Ascending aorta (tissue), 2 donors: ENCODE measurements at regions not wholly inside any gene's neighbourhood (a gene's known extent, or its start where the extent isn't known, plus 50 kb on each side); places are given as distances from the start of the nearest gene placed in this dataset.

ENCODE experiments used
- DNase-seq, 2 donors: peaks; one replicate each; pipeline ENCODE4 v3.0.0-alpha.2; 2019; ENCODE audit warnings: low spot score in 2 of 2
- H3K27ac ChIP-seq, 2 donors: fragments of 200-600 bp; sonication (generic); one replicate each; pipeline ENCODE4 v1.5.1; 2016 to 2017; ENCODE audit warnings: mild to moderate bottlenecking in 1 of 2
- H3K27me3 ChIP-seq: fragments of 200-600 bp; sonication (generic); one replicate; pipeline ENCODE4 v1.5.1; 2017
- H3K36me3 ChIP-seq, 2 donors: fragments of 200-600 bp; sonication (generic); one replicate each; pipeline ENCODE4 v1.5.1; 2016
- H3K4me1 ChIP-seq, 2 donors: fragments of 200-600 bp; sonication (generic); one replicate each; pipeline ENCODE4 v1.5.1; 2016 to 2017; ENCODE audit warnings: mild to moderate bottlenecking in 1 of 2
- H3K4me3 ChIP-seq, 2 donors: fragments of 200-600 bp; sonication (generic); one replicate each; pipeline ENCODE4 v1.5.1; 2016 to 2017; ENCODE audit warnings: mild to moderate bottlenecking in 1 of 2
- H3K9me3 ChIP-seq, 2 donors: fragments of 200-600 bp; sonication (generic); one replicate each; pipeline ENCODE4 v1.5.1; 2016
- intact Hi-C: fragments of 100-400 bp; cut with DNase I; formaldehyde crosslinking; loops from one replicate; pipeline ENCODE4 v1.15.1; 2023
- TF ChIP-seq, protein P1 (sequence below), 3 experiments: fragments of 200-600 bp in 2 of 3; fragments of 450-650 bp in 1 of 3; sonication (generic) in 2 of 3; IDR thresholded peaks; one replicate each; pipeline ENCODE4 v1.5.1; 2016 to 2019; ENCODE audit warnings: antibody characterized with exemption in 3 of 3, mild to moderate bottlenecking in 1 of 3, moderate library complexity in 1 of 3

DNA sequence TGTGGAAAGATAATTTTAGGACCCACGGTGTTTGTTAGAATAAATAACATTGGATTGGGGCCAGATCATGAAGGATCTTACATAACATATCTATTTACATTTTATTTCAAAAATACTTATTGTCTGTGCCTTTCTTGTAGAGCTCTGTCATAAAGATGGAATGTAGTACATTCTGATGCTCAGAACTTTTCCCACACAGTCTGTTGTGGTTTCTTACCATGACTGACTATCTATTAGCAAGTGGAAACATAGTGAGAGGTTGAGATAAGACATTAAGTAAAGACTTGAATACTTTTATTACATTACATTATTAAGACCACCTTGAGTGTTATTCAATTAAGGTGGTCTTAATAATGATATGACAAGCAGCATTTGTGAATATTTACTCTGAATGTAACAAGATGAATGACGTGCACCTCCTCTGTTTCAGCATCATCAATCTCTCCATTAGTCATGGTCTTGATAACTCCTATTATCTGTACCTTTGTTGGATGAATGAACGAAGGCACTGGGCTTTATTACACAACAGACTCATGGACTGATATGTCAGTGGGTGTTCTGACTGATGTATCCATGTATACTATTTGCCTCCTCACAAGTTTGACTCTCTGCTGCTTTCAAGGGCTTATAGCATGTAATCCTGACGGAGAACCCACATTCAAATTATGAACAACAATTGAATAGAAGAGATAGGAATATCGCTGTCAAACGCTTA is 883.0 kb upstream of the FLRT2 start:
- no peaks in the 10 kb centered on the region for H3K36me3 ChIP-seq
- intact Hi-C loops: no loop called here
- no peaks in the 10 kb centered on the region for H3K4me1 ChIP-seq
- no peak overlapping the region for H3K27ac ChIP-seq
- no peak for DNase-seq
- no peak overlapping the region for H3K4me3 ChIP-seq
- H3K9me3 ChIP-seq: no peaks in the 10 kb centered on the region
- H3K27me3 ChIP-seq: no peaks in the 10 kb centered on the region
- TF ChIP-seq, protein P1, sequence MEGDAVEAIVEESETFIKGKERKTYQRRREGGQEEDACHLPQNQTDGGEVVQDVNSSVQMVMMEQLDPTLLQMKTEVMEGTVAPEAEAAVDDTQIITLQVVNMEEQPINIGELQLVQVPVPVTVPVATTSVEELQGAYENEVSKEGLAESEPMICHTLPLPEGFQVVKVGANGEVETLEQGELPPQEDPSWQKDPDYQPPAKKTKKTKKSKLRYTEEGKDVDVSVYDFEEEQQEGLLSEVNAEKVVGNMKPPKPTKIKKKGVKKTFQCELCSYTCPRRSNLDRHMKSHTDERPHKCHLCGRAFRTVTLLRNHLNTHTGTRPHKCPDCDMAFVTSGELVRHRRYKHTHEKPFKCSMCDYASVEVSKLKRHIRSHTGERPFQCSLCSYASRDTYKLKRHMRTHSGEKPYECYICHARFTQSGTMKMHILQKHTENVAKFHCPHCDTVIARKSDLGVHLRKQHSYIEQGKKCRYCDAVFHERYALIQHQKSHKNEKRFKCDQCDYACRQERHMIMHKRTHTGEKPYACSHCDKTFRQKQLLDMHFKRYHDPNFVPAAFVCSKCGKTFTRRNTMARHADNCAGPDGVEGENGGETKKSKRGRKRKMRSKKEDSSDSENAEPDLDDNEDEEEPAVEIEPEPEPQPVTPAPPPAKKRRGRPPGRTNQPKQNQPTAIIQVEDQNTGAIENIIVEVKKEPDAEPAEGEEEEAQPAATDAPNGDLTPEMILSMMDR (IDR thresholded peaks at IDR 0.05): no peak

DNA sequence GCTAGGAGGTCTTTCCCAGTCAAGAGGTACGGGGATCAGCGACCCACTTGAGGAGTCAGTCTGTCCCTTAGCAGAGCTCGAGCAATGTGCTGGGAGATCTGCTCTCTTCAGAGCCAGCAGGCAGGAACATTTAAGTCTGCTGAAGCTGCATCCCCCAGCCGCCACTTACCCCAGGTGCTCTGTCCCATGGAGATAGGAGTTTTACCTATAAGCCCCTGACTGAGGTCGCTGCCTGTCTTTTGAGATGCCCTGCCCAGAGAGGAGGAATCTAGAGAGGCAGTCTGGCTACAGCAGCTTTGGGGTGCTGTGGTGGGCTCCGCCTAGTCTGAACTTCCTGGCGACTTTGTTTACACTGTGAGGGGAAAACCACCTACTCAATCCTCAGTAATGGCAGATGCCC is 874.9 kb upstream of the FLRT2 start:
- H3K4me3 ChIP-seq: no peak overlapping the region
- TF ChIP-seq, protein P1 (IDR thresholded peaks at IDR 0.05): no peak
- H3K36me3 ChIP-seq: no peaks in the 10 kb centered on the region
- DNase-seq: no peak
- no peaks in the 10 kb centered on the region for H3K4me1 ChIP-seq
- H3K27me3 ChIP-seq: no peaks in the 10 kb centered on the region
- intact Hi-C loops: no loop called here
- no peak overlapping the region for H3K27ac ChIP-seq
- H3K9me3 ChIP-seq: no peaks in the 10 kb centered on the region

DNA sequence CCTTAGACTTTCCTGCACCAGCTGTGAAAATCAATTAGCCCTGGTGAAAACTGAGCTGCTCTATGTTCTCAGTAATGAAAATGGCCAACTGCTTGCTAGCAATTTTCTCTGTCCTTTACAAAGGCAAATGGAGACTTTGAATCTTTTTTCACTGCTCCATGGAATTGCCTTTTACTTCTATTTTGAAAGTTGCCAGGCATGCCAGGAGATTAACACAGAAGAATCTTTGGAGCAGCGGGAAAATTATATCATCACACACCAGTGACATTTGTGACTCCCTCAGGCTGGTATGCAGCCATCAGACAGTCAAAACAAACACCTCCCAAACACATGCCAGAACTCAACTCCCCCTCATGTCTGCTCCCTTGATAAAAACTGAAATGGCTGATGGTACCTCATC is 872.0 kb upstream of the FLRT2 start:
- DNase-seq: no peak
- H3K27ac ChIP-seq: no peak overlapping the region
- TF ChIP-seq, protein P1 (IDR thresholded peaks at IDR 0.05): no peak
- intact Hi-C loops: no loop called here
- H3K4me3 ChIP-seq: no peak overlapping the region
- H3K36me3 ChIP-seq: no peaks in the 10 kb centered on the region
- no peaks in the 10 kb centered on the region for H3K27me3 ChIP-seq
- H3K4me1 ChIP-seq: no peaks in the 10 kb centered on the region
- H3K9me3 ChIP-seq: no peaks in the 10 kb centered on the region

DNA sequence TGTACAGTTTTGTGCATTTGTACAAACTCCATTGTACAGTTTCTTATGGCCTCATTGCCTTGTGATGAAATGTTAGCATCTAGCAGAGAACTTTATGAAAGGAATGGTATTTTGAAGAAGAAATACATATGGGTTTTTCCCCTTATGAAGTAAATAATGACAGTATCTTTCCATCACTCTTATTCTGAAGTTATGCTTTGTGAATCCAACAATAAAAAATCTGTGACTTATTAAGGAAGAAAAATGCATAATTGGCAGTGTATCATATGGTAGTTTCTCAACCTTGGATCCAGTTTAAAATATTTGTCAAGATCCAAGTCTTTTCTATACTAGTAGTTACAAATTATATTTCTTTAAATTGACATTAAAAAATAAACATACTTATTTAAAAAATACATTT is 859.1 kb upstream of the FLRT2 start:
- no peaks in the 10 kb centered on the region for H3K9me3 ChIP-seq
- intact Hi-C loops: no loop called here
- H3K27ac ChIP-seq: no peak overlapping the region
- no peak for DNase-seq
- no peaks in the 10 kb centered on the region for H3K4me1 ChIP-seq
- H3K36me3 ChIP-seq: no peaks in the 10 kb centered on the region
- TF ChIP-seq, protein P1 (IDR thresholded peaks at IDR 0.05): no peak
- H3K4me3 ChIP-seq: no peak overlapping the region
- no peaks in the 10 kb centered on the region for H3K27me3 ChIP-seq

DNA sequence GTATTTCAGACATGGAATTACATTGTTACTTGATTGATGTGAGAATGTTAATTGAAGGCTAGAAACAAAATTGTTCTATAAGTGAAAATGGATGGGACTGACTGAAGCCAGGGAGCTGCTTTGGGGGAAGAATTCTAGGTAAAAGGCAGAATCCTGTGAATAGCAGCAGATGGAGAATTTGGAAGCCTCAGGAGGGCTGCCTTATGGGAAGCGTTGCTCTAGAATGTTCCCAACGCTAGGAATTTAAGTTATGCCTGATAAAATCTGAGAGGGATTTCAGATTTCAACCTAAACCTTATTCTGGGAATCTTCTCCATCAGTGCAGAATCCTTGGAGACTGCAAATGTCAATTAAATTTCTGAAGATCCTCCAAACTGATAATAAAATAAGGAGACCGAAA is 858.2 kb upstream of the FLRT2 start:
- intact Hi-C loops: no loop called here

More for the DNA sequence above, 858.2 kb upstream of the FLRT2 start:
- no peak overlapping the region for H3K27ac ChIP-seq
- H3K27me3 ChIP-seq: no peaks in the 10 kb centered on the region
- no peaks in the 10 kb centered on the region for H3K36me3 ChIP-seq
- DNase-seq: no peak
- H3K9me3 ChIP-seq: no peaks in the 10 kb centered on the region
- no peak overlapping the region for H3K4me3 ChIP-seq
- TF ChIP-seq, protein P1 (IDR thresholded peaks at IDR 0.05): no peak
- H3K4me1 ChIP-seq: no peaks in the 10 kb centered on the region
